CD14-positive monocyte (primary cell): ENCODE measurements at regions not wholly inside any gene's neighbourhood (a gene's known extent, or its start where the extent isn't known, plus 50 kb on each side); places are given as distances from the start of the nearest gene placed in this dataset.

ENCODE experiments used
- DNase-seq, 3 donors: peaks; one replicate each; pipeline ENCODE4 v3.0.0-alpha.2; 2011 to 2022
- H2AFZ ChIP-seq: 2 replicates; pipeline ENCODE4 v1.6.0; 2012; ENCODE audit warnings: mild to moderate bottlenecking, low read depth, low read length, inconsistent platforms; ENCODE audit not compliant: insufficient read depth, poor library complexity, severe bottlenecking
- H3K27ac ChIP-seq, 2 donors: 1 replicate in 1 of 2; 2 replicates in 1 of 2; pipeline ENCODE4 v1.5.1; 2012 to 2013; ENCODE audit warnings: low read length in 2 of 2, control low read depth in 1 of 2, inconsistent platforms in 1 of 2, low read depth in 1 of 2, mild to moderate bottlenecking in 1 of 2
- H3K27me3 ChIP-seq, 2 donors: one replicate each; pipeline versions ENCODE4 v1.6.0 to v1.6.1; 2011 to 2013; ENCODE audit warnings: low read length in 2 of 2; ENCODE audit not compliant: control insufficient read depth in 2 of 2, insufficient read depth in 2 of 2
- H3K36me3 ChIP-seq, 2 donors: replicated peaks in 1 of 2; 1 replicate in 1 of 2; 2 replicates in 1 of 2; pipeline versions ENCODE4 v1.5.1 to v1.6.1; 2012 to 2013; ENCODE audit warnings: low read length in 2 of 2, control low read depth in 1 of 2, inconsistent platforms in 1 of 2, mild to moderate bottlenecking in 1 of 2; ENCODE audit not compliant: insufficient read depth in 2 of 2, control insufficient read depth in 1 of 2
- H3K4me1 ChIP-seq, 2 donors: 1 replicate in 1 of 2; 2 replicates in 1 of 2; pipeline versions ENCODE4 v1.5.1 to v1.6.1; 2012 to 2013; ENCODE audit warnings: low read length in 2 of 2, control low read depth in 1 of 2, inconsistent platforms in 1 of 2, mild to moderate bottlenecking in 1 of 2, moderate library complexity in 1 of 2; ENCODE audit not compliant: insufficient read depth in 2 of 2, control insufficient read depth in 1 of 2
- H3K4me2 ChIP-seq: replicated peaks from 2 replicates; pipeline ENCODE3; 2012; ENCODE audit warnings: low read length, moderate library complexity, mild to moderate bottlenecking; ENCODE audit not compliant: poor library complexity, severe bottlenecking; ENCODE audit errors: extremely low read depth
- H3K4me3 ChIP-seq, 3 experiments: fragments of 200-600 bp in 1 of 3; sonication (generic) in 1 of 3; replicated peaks in 1 of 3; 1 replicate in 2 of 3; 2 replicates in 1 of 3; pipeline ENCODE4 v1.5.1; 2011 to 2013; ENCODE audit warnings: low read length in 3 of 3, mild to moderate bottlenecking in 3 of 3, control low read depth in 2 of 3, low read depth in 2 of 3, inconsistent platforms in 1 of 3, moderate library complexity in 1 of 3
- H3K79me2 ChIP-seq: 2 replicates; pipeline ENCODE4 v1.6.0; 2012; ENCODE audit warnings: mild to moderate bottlenecking, control low read depth, inconsistent platforms, low read length, moderate library complexity; ENCODE audit not compliant: insufficient read depth
- H3K9ac ChIP-seq: 2 replicates; pipeline ENCODE4 v1.6.0; 2017; ENCODE audit warnings: low read length, mild to moderate bottlenecking; ENCODE audit not compliant: insufficient read depth, poor library complexity, severe bottlenecking
- H3K9me3 ChIP-seq, 2 donors: replicated peaks in 1 of 2; 1 replicate in 1 of 2; 2 replicates in 1 of 2; pipeline versions ENCODE4 v1.5.1 to v1.6.1; 2012 to 2013; ENCODE audit warnings: low read length in 2 of 2, control low read depth in 1 of 2; ENCODE audit not compliant: control insufficient read depth in 1 of 2, insufficient read depth in 1 of 2
- H4K20me1 ChIP-seq: 2 replicates; pipeline ENCODE4 v1.6.0; 2012; ENCODE audit warnings: mild to moderate bottlenecking, low read length, control low read depth, moderate library complexity; ENCODE audit not compliant: insufficient read depth
- H3K27ac Mint-ChIP-seq, 7 donors: one replicate each; pipeline ENCODE4 v1.8.0; 2020; ENCODE audit warnings: mild to moderate bottlenecking in 7 of 7, mixed read lengths in 7 of 7, moderate library complexity in 6 of 7, inconsistent platforms in 2 of 7
- H3K27me3 Mint-ChIP-seq, 3 donors: one replicate each; pipeline ENCODE4 v1.8.0; 2021 to 2022; ENCODE audit warnings: low read depth in 3 of 3, mild to moderate bottlenecking in 3 of 3, mixed read lengths in 3 of 3, moderate library complexity in 3 of 3, inconsistent platforms in 1 of 3
- H3K36me3 Mint-ChIP-seq, 2 donors: one replicate each; pipeline ENCODE4 v1.8.0; 2020; ENCODE audit warnings: mixed read lengths in 2 of 2, inconsistent platforms in 1 of 2, mild to moderate bottlenecking in 1 of 2
- H3K4me1 Mint-ChIP-seq: one replicate; pipeline ENCODE4 v1.8.0; 2020; ENCODE audit warnings: mild to moderate bottlenecking, mixed read lengths
- H3K4me3 Mint-ChIP-seq, 2 donors: one replicate each; pipeline ENCODE4 v1.8.0; 2020; ENCODE audit warnings: mild to moderate bottlenecking in 2 of 2, mixed read lengths in 2 of 2, moderate library complexity in 1 of 2
- H3K9me3 Mint-ChIP-seq, 7 donors: one replicate each; pipeline ENCODE4 v1.8.0; 2020 to 2022; ENCODE audit warnings: mixed read lengths in 7 of 7, mild to moderate bottlenecking in 6 of 7, moderate library complexity in 6 of 7, inconsistent platforms in 2 of 7
- WGBS: methylation state at CpG from one replicate; pipeline ENCODE4 v1.1.5; 2013; ENCODE audit warnings: missing lambda C conversion rate; ENCODE audit not compliant: insufficient coverage; 5-methylcytosine and 5-hydroxymethylcytosine counted together
- intact Hi-C, 2 donors: fragments of 100-400 bp; cut with micrococcal nuclease; formaldehyde crosslinking; loops; one replicate each; pipeline versions ENCODE4 v1.15.0 to v1.15.1; 2023
- TF ChIP-seq, protein P1 (sequence below): fragments of 200-600 bp; IDR thresholded peaks from one replicate; pipeline ENCODE4 v1.8.0; 2022; ENCODE audit warnings: antibody characterized with exemption, mild to moderate bottlenecking

DNA sequence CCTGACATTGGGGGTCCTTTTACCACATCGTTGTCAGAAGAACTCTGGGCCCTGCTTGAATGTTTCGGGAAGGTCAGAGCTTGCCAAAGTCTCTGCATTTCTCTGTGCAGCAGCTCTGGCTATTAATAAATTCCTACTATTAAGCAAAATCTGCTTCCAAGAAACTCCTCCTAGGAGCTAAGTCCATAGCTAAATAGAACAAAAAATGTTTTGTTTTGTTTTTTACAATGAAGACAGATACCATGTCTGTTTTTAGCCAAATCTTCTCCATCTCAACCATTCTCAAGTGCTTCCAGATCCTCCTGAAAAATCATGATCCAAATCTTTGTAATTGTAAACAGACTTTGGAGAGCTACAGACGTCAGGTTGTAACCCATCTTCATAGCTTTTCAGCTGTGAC is 161.6 kb downstream of the SPATA18 start:
- 94% methylated on average over 2 of the region's 3 CpGs for WGBS
- no peak overlapping the region for H3K27ac Mint-ChIP-seq
- Histone ChIP-seq H3K9ac (no peak overlapping the region), H3K27me3 (no peaks in the 10 kb centered on the region), H3K36me3 (no peaks in the 10 kb centered on the region), H3K4me3 (no peak overlapping the region), H2AFZ (no peak overlapping the region), H4K20me1 (no peaks in the 10 kb centered on the region), H3K9me3 (peaks cover 3% of the 10 kb centered on the region in 2 donors), H3K4me2 (no peak overlapping the region), H3K27ac (no peak overlapping the region), H3K4me1 (no peaks in the 10 kb centered on the region), H3K79me2 (no peaks in the 10 kb centered on the region)
- DNase-seq = no peak
- TF ChIP-seq, protein P1, sequence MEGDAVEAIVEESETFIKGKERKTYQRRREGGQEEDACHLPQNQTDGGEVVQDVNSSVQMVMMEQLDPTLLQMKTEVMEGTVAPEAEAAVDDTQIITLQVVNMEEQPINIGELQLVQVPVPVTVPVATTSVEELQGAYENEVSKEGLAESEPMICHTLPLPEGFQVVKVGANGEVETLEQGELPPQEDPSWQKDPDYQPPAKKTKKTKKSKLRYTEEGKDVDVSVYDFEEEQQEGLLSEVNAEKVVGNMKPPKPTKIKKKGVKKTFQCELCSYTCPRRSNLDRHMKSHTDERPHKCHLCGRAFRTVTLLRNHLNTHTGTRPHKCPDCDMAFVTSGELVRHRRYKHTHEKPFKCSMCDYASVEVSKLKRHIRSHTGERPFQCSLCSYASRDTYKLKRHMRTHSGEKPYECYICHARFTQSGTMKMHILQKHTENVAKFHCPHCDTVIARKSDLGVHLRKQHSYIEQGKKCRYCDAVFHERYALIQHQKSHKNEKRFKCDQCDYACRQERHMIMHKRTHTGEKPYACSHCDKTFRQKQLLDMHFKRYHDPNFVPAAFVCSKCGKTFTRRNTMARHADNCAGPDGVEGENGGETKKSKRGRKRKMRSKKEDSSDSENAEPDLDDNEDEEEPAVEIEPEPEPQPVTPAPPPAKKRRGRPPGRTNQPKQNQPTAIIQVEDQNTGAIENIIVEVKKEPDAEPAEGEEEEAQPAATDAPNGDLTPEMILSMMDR = no peak
- H3K27me3 Mint-ChIP-seq = peaks cover 0 to 2% (median 0%) of the 10 kb centered on the region in 3 donors
- H3K4me3 Mint-ChIP-seq = no peak overlapping the region
- intact Hi-C loops = no loop called here
- H3K9me3 Mint-ChIP-seq = peaks cover 5 to 28% (median 14%) of the 10 kb centered on the region in 7 donors
- no peaks in the 10 kb centered on the region for H3K4me1 Mint-ChIP-seq
- H3K36me3 Mint-ChIP-seq = no peaks in the 10 kb centered on the region

DNA sequence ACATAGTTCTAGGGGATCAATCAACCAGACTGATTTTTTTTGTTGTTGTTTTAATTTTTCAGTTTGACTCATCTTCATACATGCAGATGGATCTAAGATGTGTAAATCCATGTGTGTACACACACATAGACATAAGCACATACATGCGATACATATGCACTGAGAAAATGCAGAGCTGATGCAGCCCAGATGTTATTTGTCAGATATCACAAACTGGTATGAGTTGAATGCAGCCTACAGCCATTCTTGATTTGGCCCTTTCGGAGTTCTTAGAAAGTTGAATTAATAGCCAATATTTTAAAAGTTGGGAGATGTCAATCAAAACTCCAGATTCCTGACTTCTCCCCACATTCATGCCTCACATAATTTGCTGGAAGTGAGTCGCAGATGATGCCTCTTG is 180.4 kb downstream of the SPATA18 start:
- no peak overlapping the region for H3K27ac ChIP-seq
- no peaks in the 10 kb centered on the region for H3K27me3 ChIP-seq
- intact Hi-C loops = no loop called here
- 50% methylated on average over 2 of the region's 3 CpGs for WGBS
- no peaks in the 10 kb centered on the region for H3K9me3 ChIP-seq
- TF ChIP-seq, protein P1 = no peak
- Mint-ChIP-seq H3K36me3 (no peaks in the 10 kb centered on the region), H3K27me3 (peaks cover 0 to 2% (median 0%) of the 10 kb centered on the region in 3 donors), H3K4me1 (no peaks in the 10 kb centered on the region), H3K9me3 (peaks cover 0 to 1% (median 0%) of the 10 kb centered on the region in 7 donors), H3K27ac (no peak overlapping the region), H3K4me3 (no peak overlapping the region)
- no peaks in the 10 kb centered on the region for H3K4me1 ChIP-seq
- no peak overlapping the region for H3K4me2 ChIP-seq
- no peaks in the 10 kb centered on the region for H4K20me1 ChIP-seq
- H2AFZ ChIP-seq = no peak overlapping the region
- H3K9ac ChIP-seq = no peak overlapping the region
- no peak overlapping the region for H3K4me3 ChIP-seq
- H3K79me2 ChIP-seq = no peaks in the 10 kb centered on the region
- DNase-seq = no peak
- no peaks in the 10 kb centered on the region for H3K36me3 ChIP-seq
